ENCODE measurements at regions not wholly inside any gene's neighbourhood (a gene's known extent, or its start where the extent isn't known, plus 50 kb on each side); places are given as distances from the start of the nearest gene placed in this dataset.

DNA sequence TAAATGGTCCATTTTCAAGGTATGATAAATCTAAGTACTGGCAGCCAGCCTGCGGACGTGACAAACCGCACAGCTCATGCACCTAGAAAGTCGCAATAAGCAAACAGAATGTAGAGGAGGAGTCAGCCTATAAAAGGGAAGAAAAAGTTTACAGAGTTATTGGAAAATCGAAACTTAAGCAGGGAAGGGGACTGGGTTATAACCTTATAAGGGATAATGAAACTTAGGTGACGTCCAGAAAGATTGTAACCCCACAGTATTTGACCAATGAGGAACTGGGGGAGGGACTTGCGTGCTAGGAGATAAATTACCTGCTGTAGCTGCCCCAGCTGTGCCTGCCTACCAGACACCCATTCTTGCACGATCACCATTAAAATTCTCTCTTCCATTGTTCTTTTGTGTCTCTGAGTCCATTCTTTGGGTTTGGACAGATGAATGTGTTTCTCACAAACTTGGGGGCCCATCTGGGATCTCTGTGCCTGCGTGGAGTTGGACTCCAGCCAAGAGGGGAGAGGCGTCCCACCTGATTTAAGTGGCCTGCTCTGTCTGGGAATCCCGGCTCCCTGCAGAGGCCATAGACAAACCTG lies 61.0 kb downstream of the ZCCHC12 start:
- TF ChIP-seq, protein P1, sequence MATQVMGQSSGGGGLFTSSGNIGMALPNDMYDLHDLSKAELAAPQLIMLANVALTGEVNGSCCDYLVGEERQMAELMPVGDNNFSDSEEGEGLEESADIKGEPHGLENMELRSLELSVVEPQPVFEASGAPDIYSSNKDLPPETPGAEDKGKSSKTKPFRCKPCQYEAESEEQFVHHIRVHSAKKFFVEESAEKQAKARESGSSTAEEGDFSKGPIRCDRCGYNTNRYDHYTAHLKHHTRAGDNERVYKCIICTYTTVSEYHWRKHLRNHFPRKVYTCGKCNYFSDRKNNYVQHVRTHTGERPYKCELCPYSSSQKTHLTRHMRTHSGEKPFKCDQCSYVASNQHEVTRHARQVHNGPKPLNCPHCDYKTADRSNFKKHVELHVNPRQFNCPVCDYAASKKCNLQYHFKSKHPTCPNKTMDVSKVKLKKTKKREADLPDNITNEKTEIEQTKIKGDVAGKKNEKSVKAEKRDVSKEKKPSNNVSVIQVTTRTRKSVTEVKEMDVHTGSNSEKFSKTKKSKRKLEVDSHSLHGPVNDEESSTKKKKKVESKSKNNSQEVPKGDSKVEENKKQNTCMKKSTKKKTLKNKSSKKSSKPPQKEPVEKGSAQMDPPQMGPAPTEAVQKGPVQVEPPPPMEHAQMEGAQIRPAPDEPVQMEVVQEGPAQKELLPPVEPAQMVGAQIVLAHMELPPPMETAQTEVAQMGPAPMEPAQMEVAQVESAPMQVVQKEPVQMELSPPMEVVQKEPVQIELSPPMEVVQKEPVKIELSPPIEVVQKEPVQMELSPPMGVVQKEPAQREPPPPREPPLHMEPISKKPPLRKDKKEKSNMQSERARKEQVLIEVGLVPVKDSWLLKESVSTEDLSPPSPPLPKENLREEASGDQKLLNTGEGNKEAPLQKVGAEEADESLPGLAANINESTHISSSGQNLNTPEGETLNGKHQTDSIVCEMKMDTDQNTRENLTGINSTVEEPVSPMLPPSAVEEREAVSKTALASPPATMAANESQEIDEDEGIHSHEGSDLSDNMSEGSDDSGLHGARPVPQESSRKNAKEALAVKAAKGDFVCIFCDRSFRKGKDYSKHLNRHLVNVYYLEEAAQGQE (IDR thresholded peaks at IDR 0.05; ENCODE audit: insufficient read depth in 1 of 2, low read depth in 2 of 2, low read length in 1 of 2) = no peak
- TF ChIP-seq, protein P2, sequence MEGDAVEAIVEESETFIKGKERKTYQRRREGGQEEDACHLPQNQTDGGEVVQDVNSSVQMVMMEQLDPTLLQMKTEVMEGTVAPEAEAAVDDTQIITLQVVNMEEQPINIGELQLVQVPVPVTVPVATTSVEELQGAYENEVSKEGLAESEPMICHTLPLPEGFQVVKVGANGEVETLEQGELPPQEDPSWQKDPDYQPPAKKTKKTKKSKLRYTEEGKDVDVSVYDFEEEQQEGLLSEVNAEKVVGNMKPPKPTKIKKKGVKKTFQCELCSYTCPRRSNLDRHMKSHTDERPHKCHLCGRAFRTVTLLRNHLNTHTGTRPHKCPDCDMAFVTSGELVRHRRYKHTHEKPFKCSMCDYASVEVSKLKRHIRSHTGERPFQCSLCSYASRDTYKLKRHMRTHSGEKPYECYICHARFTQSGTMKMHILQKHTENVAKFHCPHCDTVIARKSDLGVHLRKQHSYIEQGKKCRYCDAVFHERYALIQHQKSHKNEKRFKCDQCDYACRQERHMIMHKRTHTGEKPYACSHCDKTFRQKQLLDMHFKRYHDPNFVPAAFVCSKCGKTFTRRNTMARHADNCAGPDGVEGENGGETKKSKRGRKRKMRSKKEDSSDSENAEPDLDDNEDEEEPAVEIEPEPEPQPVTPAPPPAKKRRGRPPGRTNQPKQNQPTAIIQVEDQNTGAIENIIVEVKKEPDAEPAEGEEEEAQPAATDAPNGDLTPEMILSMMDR (IDR thresholded peaks at IDR 0.05) = no peak
- TF ChIP-seq TCF7L2 (IDR thresholded peaks at IDR 0.05; ENCODE audit: low read depth, low read length) = no peak
- TF ChIP-seq POLR2AphosphoS5 (IDR thresholded peaks at IDR 0.05; ENCODE audit: low read depth, low read length) = no peak
- no peak for TF ChIP-seq SIN3A (IDR thresholded peaks at IDR 0.05; ENCODE audit: borderline replicate concordance, insufficient read depth, low read depth, low read length)

Measured in Panc1 (cell line).